Thyroid gland (tissue), 4 donors: ENCODE measurements at regions not wholly inside any gene's neighbourhood (a gene's known extent, or its start where the extent isn't known, plus 50 kb on each side); places are given as distances from the start of the nearest gene placed in this dataset.

Experiments
- POLR2A ChIP-seq, 2 donors: fragments of 450-650 bp; IDR thresholded peaks; one replicate each; pipeline ENCODE4 v1.6.1; 2017; ENCODE audit warnings: antibody characterized with exemption in 2 of 2, mild to moderate bottlenecking in 2 of 2, moderate library complexity in 1 of 2
- TF ChIP-seq, protein P1 (sequence below), 6 experiments: fragments of 200-600 bp in 3 of 6; fragments of 450-650 bp in 3 of 6; sonication (generic) in 3 of 6; IDR thresholded peaks; one replicate each; pipeline ENCODE4 v1.5.1; 2016 to 2019; ENCODE audit warnings: antibody characterized with exemption in 6 of 6, mild to moderate bottlenecking in 2 of 6, inconsistent platforms in 1 of 6, moderate library complexity in 1 of 6

DNA sequence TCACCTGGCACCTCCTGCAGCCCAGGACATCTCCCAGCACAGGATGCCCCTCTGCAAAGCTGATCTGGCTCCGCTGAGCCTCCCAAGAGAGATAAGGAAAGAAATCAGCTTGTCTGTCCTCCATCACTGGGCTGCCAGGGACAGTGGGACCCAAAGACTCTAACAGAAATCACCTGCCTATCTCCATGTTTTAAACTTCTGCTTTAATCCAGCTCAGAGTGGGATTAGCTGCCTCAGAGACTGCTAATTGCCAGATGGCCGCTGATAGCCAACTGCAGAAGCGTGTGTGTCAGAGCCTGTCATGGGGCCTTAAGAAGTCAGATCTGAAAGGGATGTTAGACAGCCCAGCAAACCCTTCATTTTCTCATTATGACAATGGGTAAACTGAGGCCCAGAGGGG lies 389.4 kb upstream of the KLHL29 start:
- TF ChIP-seq, protein P1, sequence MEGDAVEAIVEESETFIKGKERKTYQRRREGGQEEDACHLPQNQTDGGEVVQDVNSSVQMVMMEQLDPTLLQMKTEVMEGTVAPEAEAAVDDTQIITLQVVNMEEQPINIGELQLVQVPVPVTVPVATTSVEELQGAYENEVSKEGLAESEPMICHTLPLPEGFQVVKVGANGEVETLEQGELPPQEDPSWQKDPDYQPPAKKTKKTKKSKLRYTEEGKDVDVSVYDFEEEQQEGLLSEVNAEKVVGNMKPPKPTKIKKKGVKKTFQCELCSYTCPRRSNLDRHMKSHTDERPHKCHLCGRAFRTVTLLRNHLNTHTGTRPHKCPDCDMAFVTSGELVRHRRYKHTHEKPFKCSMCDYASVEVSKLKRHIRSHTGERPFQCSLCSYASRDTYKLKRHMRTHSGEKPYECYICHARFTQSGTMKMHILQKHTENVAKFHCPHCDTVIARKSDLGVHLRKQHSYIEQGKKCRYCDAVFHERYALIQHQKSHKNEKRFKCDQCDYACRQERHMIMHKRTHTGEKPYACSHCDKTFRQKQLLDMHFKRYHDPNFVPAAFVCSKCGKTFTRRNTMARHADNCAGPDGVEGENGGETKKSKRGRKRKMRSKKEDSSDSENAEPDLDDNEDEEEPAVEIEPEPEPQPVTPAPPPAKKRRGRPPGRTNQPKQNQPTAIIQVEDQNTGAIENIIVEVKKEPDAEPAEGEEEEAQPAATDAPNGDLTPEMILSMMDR (IDR thresholded peaks at IDR 0.05) = no peak
- no peak for TF ChIP-seq POLR2A (IDR thresholded peaks at IDR 0.05)
